GM23248 (cell line): ENCODE measurements at regions not wholly inside any gene's neighbourhood (a gene's known extent, or its start where the extent isn't known, plus 50 kb on each side); places are given as distances from the start of the nearest gene placed in this dataset.

Experiments used
- DNase-seq: peaks from one replicate; pipeline ENCODE4 v3.0.0-alpha.2; 2015
- H2AFZ ChIP-seq: fragments of 200-600 bp; sonication (generic); 2 replicates; pipeline ENCODE4 v1.6.1; 2016; ENCODE audit warnings: antibody characterized with exemption
- H3F3A ChIP-seq: fragments of 200-600 bp; sonication (generic); 2 replicates; pipeline ENCODE4 v1.6.1; 2016; ENCODE audit warnings: mild to moderate bottlenecking, antibody characterized with exemption, mixed run types; ENCODE audit not compliant: insufficient read depth
- H3K27ac ChIP-seq: fragments of 200-600 bp; sonication (generic); 2 replicates; pipeline ENCODE4 v1.5.1; 2016; ENCODE audit warnings: mild to moderate bottlenecking
- H3K27me3 ChIP-seq: fragments of 200-600 bp; sonication (generic); replicated peaks from 2 replicates; pipeline ENCODE4 v1.6.1; 2016; ENCODE audit warnings: mild to moderate bottlenecking; ENCODE audit not compliant: insufficient read depth
- H3K36me3 ChIP-seq: fragments of 200-600 bp; sonication (generic); 2 replicates; pipeline ENCODE4 v1.6.1; 2016; ENCODE audit warnings: low read depth, mild to moderate bottlenecking
- H3K4me1 ChIP-seq: fragments of 200-600 bp; sonication (generic); 2 replicates; pipeline ENCODE4 v1.6.1; 2016; ENCODE audit warnings: mild to moderate bottlenecking; ENCODE audit not compliant: insufficient read depth
- H3K4me2 ChIP-seq: fragments of 200-600 bp; sonication (generic); one replicate; pipeline ENCODE4 v1.6.1; 2016; ENCODE audit warnings: mild to moderate bottlenecking; ENCODE audit not compliant: unreplicated experiment
- H3K4me3 ChIP-seq: fragments of 200-600 bp; sonication (generic); 2 replicates; pipeline ENCODE4 v1.5.1; 2016; ENCODE audit warnings: mild to moderate bottlenecking
- H3K79me2 ChIP-seq: fragments of 200-600 bp; sonication (generic); 2 replicates; pipeline ENCODE4 v1.6.1; 2016; ENCODE audit warnings: mild to moderate bottlenecking; ENCODE audit not compliant: insufficient read depth
- H3K9ac ChIP-seq: fragments of 200-600 bp; sonication (generic); 2 replicates; pipeline ENCODE4 v1.6.1; 2016; ENCODE audit warnings: mild to moderate bottlenecking
- H3K9me2 ChIP-seq: fragments of 200-600 bp; sonication (generic); 2 replicates; pipeline ENCODE4 v1.6.1; 2016; ENCODE audit warnings: mixed run types, mild to moderate bottlenecking, moderate library complexity; ENCODE audit not compliant: insufficient read depth
- H3K9me3 ChIP-seq: fragments of 200-600 bp; sonication (generic); one replicate; pipeline ENCODE4 v1.6.1; 2017; ENCODE audit warnings: low read depth
- H4K20me1 ChIP-seq: fragments of 200-600 bp; sonication (generic); 2 replicates; pipeline ENCODE4 v1.6.0; 2016; ENCODE audit not compliant: insufficient read depth
- EZH2 ChIP-seq: fragments of 200-600 bp; sonication (generic); IDR thresholded peaks from 2 replicates; pipeline ENCODE4 v1.6.1; 2018; ENCODE audit warnings: antibody characterized with exemption, mild to moderate bottlenecking; ENCODE audit not compliant: insufficient read depth, poor library complexity, severe bottlenecking
- EZH2phosphoT487 ChIP-seq: fragments of 200-600 bp; sonication (generic); IDR thresholded peaks from 2 replicates; pipeline ENCODE4 v1.6.1; 2018; ENCODE audit warnings: antibody characterized with exemption, moderate library complexity, mild to moderate bottlenecking, low read depth; ENCODE audit not compliant: insufficient read depth
- WGBS, 2 experiments: methylation state at CpG; one replicate each; pipeline ENCODE4 v1.1.6; 2015 to 2017; ENCODE audit warnings: low lambda C conversion rate in 2 of 2, low coverage in 1 of 2; ENCODE audit errors: missing lambda C conversion rate in 2 of 2; 5-methylcytosine and 5-hydroxymethylcytosine counted together
- in situ Hi-C: fragments of 300-500 bp; cut with MboI; formaldehyde crosslinking; loops from 2 replicates; pipeline ENCODE4 v1.15.0; 2020

DNA sequence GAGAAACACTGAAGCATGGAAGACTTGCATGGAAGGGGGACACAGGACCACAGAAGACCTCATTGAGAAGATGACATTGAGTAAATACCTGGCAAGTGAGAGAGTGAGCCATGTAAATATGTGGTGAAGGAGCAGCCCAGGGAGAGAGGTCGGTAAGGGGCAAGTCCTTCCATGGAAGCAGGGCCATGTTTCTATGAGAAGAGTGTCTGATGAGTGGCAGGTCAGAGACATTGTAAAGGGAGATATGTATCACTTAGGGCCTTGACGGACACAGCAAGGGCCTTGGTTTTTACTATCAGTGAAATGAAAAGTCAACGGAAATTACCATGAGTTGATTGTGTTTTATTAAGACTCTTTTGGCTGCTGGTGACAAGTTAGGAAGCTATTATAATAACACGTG lies 336.4 kb downstream of the PLK2 start:
- Histone ChIP-seq H3K27ac (no peak overlapping the region), H2AFZ (no peak overlapping the region)
- in situ Hi-C loops, result no loop called here

DNA sequence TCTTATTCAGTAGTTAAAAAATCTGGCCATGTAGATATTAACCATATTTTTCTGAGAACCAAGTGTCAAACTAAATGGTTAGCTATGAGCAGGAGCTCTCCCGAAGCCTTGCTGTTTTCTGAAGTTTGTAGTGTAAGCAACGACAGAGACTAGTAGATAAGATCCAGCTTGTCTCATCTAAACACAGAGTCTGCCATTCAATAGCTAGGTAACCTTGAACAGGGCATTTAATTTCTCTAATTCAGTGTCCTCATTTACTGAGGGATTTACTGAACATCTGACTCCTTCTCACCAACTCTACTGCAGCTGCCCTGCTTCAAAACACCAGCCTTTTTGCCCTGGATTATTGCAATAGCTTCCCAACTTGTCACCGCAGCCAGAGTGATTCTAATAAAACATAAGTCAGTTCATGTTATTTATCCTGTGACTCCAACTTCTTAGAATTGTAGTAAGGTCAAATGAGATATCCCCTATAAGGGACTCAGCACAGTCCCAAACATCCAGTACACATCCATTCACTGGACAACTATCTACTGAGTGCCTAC lies 337.0 kb downstream of the PLK2 start:
- Histone ChIP-seq H3K9me2 (no peaks in the 10 kb centered on the region), H3F3A (no peaks in the 10 kb centered on the region), H3K4me1 (no peaks in the 10 kb centered on the region), H3K36me3 (no peaks in the 10 kb centered on the region), H3K4me3 (no peak overlapping the region), H3K4me2 (no peak overlapping the region), H3K27me3 (no peaks in the 10 kb centered on the region), H2AFZ (no peak overlapping the region), H3K79me2 (no peaks in the 10 kb centered on the region), H3K9me3 (no peaks in the 10 kb centered on the region), H4K20me1 (no peaks in the 10 kb centered on the region), H3K27ac (no peak overlapping the region), H3K9ac (no peak overlapping the region)
- 49 to 52% methylated on average over 3 of the region's 3 CpGs for WGBS, 2 experiments
- TF ChIP-seq EZH2phosphoT487, result no peak
- no peak for TF ChIP-seq EZH2
- no peak for DNase-seq
- in situ Hi-C loops, result no loop called here

More for the DNA sequence above, 336.4 kb downstream of the PLK2 start:
- Histone ChIP-seq H4K20me1 (no peaks in the 10 kb centered on the region), H3K4me2 (no peak overlapping the region), H3K4me3 (no peak overlapping the region), H3F3A (no peaks in the 10 kb centered on the region), H3K27me3 (no peaks in the 10 kb centered on the region), H3K79me2 (no peaks in the 10 kb centered on the region), H3K4me1 (no peaks in the 10 kb centered on the region), H3K9me3 (no peaks in the 10 kb centered on the region), H3K9me2 (no peaks in the 10 kb centered on the region), H3K36me3 (no peaks in the 10 kb centered on the region), H3K9ac (no peak overlapping the region)
- no peak for DNase-seq
- 83 to 88% methylated on average over 4 of the region's 4 CpGs for WGBS, 2 experiments
- TF ChIP-seq EZH2phosphoT487, result no peak
- TF ChIP-seq EZH2, result no peak

DNA sequence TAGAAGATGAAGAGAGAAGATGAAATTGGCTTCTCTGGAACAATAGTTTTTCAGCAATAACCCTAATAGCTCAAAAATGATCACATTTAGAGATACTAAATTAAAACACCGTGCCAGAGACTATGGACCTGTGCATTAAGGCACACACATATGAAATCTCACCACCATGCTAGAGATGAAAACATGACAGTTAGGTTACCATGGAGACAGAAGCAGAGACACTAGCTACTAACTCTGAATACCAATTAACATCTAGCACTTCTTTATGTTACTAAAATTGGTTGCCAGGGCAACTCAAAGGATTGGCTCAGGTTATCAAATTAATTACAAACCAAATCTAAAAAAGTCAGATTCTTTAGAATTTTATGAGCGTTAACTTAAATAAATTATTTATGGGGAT lies 337.7 kb downstream of the PLK2 start:
- H3K9ac ChIP-seq, result no peak overlapping the region
- no peak overlapping the region for H3K4me2 ChIP-seq
- no peaks in the 10 kb centered on the region for H3K9me3 ChIP-seq
- no peak overlapping the region for H3K4me3 ChIP-seq
- H2AFZ ChIP-seq, result no peak overlapping the region
- 63 to 72% methylated on average over 2 of the region's 2 CpGs for WGBS, 2 experiments
- DNase-seq, result no peak
- no peaks in the 10 kb centered on the region for H3K9me2 ChIP-seq
- in situ Hi-C loops, result no loop called here
- H3K79me2 ChIP-seq, result no peaks in the 10 kb centered on the region
- no peaks in the 10 kb centered on the region for H3K27me3 ChIP-seq
- H4K20me1 ChIP-seq, result no peaks in the 10 kb centered on the region
- no peak for TF ChIP-seq EZH2
- no peak for TF ChIP-seq EZH2phosphoT487
- no peak overlapping the region for H3K27ac ChIP-seq
- no peaks in the 10 kb centered on the region for H3K36me3 ChIP-seq
- H3F3A ChIP-seq, result no peaks in the 10 kb centered on the region
- no peaks in the 10 kb centered on the region for H3K4me1 ChIP-seq

DNA sequence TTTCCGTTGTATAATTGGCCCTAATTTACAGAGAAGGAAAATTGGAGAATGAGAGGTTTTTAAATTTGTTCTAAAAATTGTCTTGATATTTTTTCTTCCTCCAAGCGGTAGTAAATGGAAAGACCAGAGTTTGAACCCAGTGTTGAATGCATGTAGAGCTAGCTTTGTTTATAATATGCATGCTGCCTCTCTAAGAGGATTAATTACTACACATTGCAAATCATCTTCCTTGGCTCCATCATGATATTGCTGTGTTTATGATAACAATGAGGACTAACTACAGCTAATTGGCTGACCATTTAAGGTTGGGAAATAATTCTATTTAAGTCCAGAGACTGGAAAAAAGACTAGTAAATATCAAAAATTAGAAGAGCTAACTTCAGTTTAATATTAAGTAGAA lies 338.5 kb downstream of the PLK2 start:
- Histone ChIP-seq H3K4me1 (no peaks in the 10 kb centered on the region), H4K20me1 (no peaks in the 10 kb centered on the region), H3K4me2 (no peak overlapping the region), H3K4me3 (no peak overlapping the region), H3K27me3 (no peaks in the 10 kb centered on the region), H3F3A (no peaks in the 10 kb centered on the region), H3K9me2 (no peaks in the 10 kb centered on the region), H3K9me3 (no peaks in the 10 kb centered on the region), H3K79me2 (no peaks in the 10 kb centered on the region), H3K27ac (no peak overlapping the region), H3K9ac (no peak overlapping the region), H3K36me3 (no peaks in the 10 kb centered on the region), H2AFZ (no peak overlapping the region)
- 81 to 95% methylated on average over 2 of the region's 2 CpGs for WGBS, 2 experiments
- no peak for DNase-seq
- TF ChIP-seq EZH2 (no peak), EZH2phosphoT487 (no peak)
- in situ Hi-C loops, result no loop called here

DNA sequence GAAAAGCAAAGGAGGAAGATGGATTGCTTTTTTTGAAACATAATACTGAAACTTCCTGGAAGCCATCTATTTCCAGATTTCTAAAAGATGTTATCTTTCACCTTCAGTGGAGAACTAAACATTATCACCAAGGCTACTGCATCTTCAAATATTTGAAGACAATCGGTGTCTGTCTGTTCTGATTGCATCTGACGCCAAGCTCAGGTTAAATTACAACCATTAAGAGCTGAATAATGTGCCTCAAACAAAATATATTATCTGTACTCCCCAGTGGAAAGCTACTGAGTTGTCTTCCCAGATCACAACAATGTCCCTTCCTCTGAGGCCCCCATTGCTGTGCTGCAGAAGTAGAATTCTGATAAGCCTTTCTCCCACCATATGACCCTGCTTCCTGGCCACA lies 342.3 kb downstream of the PLK2 start:
- no peak for DNase-seq
- Histone ChIP-seq H3K27ac (no peak overlapping the region), H3K36me3 (no peaks in the 10 kb centered on the region), H3K9ac (no peak overlapping the region), H3K9me2 (no peaks in the 10 kb centered on the region), H3K4me3 (no peak overlapping the region), H3K9me3 (no peaks in the 10 kb centered on the region), H3K4me2 (no peak overlapping the region), H2AFZ (no peak overlapping the region), H4K20me1 (no peaks in the 10 kb centered on the region), H3K27me3 (no peaks in the 10 kb centered on the region), H3F3A (peaks cover 8% of the 10 kb centered on the region), H3K4me1 (peaks cover 13% of the 10 kb centered on the region; the same call in 1 of the 2 replicates), H3K79me2 (no peaks in the 10 kb centered on the region)
- WGBS, 2 experiments, result 77 to 90% methylated on average over 2 of the region's 2 CpGs
- TF ChIP-seq EZH2 (no peak), EZH2phosphoT487 (no peak)
- in situ Hi-C loops, result no loop called here
